ENCODE measurements at regions not wholly inside any gene's neighbourhood (a gene's known extent, or its start where the extent isn't known, plus 50 kb on each side); places are given as distances from the start of the nearest gene placed in this dataset.
"Not testable (repeated sequence)": the region's sequence is repeated elsewhere in the genome, so short reads cannot be mapped to it uniquely, and the experiment has no call there.

DNA sequence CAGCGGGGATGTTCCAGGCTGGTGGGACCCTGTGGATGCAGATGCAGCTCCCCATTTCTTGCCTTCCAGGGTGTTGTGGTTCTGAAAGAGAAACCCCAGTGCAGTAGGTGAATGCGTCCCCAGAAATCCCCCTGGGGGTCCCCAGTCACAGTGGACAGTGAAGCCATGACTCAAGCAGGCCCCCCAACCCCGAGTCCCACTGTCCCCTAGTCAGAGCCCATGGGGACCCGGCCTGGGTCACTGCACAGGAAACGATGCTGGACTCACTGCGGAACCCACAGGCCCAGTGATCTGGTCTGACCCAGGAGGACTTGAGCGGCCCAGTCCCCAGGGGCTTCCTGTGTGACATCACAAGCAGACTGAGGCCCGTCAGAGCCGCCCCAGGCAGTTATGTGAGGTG, 341.4 kb downstream of the ADGRD1 start:
- not testable (repeated sequence) for H3K27ac ChIP-seq; H3K27me3 ChIP-seq (ENCODE audit: insufficient read depth, low read depth, severe bottlenecking); DNase-seq; H3K9me3 ChIP-seq (ENCODE audit: severe bottlenecking); H3K4me3 ChIP-seq (ENCODE audit: low read depth, low read length); H3K36me3 ChIP-seq

DNA sequence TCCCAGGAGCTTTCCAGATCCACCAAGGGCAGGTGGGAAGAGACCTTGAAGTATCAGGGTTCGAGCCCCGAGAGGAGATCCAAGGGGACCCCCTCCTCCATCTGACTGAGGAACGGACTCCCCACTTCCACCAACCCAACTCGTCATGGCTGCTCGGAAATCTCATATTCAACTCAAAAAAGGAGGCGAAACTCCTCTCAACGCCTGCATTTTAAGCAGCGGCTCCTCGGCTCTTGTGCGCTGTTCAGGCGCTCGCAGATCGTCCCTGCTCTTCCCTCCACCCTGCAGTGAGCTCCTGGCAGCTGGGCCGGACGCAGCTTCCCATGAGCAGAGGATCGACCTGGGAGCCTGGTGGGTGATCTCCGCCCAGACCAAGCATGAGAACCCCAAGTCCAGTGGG, 341.9 kb downstream of the ADGRD1 start:
- not testable (repeated sequence) for H3K9me3 ChIP-seq (ENCODE audit: severe bottlenecking); H3K4me3 ChIP-seq (ENCODE audit: low read depth, low read length); H3K36me3 ChIP-seq; H3K27me3 ChIP-seq (ENCODE audit: insufficient read depth, low read depth, severe bottlenecking); DNase-seq; H3K27ac ChIP-seq

DNA sequence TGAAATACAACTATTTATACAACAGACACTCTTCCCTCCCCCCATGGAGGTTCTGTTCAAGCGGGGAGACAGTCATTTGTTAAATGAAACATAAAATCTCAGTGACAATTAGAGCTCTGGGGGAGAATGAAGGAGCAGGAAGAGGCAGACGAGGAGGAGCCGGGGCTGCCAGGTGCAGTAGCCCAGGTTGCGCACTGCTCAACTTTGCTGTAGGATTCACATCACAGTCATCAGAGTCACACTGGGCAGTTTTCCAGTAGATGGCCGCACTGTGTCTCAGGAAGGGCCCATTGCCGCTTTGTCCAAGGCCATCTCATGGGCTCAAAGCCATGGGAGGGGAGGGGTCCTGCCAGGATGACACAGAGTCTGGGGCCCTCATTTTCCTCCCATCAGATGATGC, 342.4 kb downstream of the ADGRD1 start:
- H3K36me3 ChIP-seq; H3K27me3 ChIP-seq (ENCODE audit: insufficient read depth, low read depth, severe bottlenecking); H3K4me3 ChIP-seq (ENCODE audit: low read depth, low read length); H3K27ac ChIP-seq; H3K9me3 ChIP-seq (ENCODE audit: severe bottlenecking); DNase-seq: not testable (repeated sequence)

DNA sequence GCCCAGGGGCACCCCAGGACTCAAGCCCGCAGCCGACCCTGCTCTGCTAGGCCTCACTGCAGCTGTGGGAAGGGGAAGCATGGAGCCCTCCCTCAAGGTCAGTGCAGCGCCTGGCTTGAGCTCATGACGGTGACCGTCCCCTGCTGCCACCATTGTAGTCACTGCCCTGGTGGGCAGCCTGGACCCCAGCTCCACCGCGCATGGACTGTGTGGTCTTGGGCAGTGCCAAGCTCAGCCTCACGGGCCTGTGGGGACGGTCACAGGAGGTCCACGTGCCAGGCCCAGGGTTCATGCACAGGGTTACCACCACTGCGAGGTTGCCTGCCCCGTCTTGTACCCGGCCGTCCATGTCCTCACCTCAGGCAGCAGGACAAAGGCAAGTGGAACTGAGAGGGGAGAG, 342.9 kb downstream of the ADGRD1 start:
- H3K9me3 ChIP-seq (ENCODE audit: severe bottlenecking); H3K27ac ChIP-seq; H3K36me3 ChIP-seq; DNase-seq; H3K4me3 ChIP-seq (ENCODE audit: low read depth, low read length); H3K27me3 ChIP-seq (ENCODE audit: insufficient read depth, low read depth, severe bottlenecking): not testable (repeated sequence)

DNA sequence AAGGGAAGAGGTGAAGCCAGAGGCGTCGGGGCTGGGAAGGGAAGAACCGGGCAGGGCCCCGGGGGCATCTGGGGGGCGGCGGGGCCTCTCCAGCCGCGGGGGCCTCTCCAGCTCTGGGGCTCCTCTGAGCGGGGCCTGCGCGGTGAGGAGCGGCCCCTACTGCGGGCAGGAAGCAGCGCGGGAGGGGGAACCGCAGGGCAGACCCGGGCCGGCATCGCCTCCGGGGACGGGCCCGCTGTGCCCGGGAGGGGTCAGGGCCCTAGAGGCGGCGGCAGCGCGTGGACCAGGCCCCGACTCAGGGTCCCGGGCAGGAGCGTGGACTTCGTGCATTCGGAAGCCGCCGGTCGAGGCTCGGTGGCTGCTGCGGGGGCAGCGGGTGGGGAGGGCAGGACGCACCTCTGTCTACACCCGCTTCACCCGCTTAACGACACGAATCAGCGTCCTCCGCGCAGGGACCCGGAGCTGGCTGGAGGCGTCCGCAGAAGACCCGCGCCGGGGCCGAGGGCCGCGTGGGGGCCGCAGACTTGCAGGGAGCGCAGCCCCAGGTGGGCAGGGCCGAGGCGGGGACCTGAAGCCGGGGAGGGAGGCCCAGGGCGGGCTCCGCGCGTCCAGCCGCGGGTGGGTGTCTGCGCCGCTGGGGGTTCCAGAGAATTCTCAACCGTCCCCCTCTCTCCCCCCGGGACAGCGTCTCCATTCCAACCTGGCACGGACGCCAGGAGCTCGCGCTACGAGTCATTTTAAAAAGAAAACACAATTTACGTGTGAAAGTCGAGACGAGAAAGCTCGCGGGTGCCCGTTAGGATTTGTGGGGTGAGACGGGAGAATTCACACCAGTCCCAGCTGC, 345.0 kb downstream of the ADGRD1 start:
- DNase-seq; H3K27me3 ChIP-seq (ENCODE audit: insufficient read depth, low read depth, severe bottlenecking); H3K36me3 ChIP-seq; H3K27ac ChIP-seq; H3K9me3 ChIP-seq (ENCODE audit: severe bottlenecking); H3K4me3 ChIP-seq (ENCODE audit: low read depth, low read length): not testable (repeated sequence)

DNA sequence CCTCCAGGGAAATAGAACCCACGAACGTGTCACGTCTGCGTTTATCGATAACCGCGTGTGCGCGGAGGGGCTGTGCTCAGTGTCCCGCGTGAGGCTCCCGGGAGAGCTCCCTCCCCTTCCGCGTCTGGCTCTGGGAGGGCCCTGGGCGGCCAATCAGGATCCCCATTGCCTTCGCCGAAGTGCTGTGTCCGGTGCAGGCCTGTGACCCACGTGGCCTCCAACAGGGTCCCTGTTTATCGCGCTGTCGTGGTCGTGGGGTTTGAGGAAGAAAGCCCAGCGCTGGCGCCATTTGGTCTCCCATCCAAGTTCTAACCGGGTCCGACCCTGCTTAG, 345.6 kb downstream of the ADGRD1 start:
- H3K4me3 ChIP-seq (ENCODE audit: low read depth, low read length); DNase-seq: not testable (repeated sequence)

DNA sequence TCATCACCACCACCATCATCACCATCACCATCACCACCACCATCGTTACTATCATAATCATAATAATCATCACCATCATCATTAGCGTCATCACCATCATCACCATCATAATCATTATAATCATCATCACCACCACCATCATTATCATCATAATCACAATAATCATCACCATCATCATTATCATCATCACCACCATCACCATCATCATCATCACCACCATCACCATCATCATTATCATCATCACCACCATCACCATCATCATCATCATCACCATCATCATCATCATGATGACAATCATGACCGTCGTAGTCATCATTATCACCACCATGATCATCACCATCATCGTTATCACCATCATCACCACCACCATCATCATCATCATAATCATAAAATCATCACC, 349.9 kb downstream of the ADGRD1 start:
- not testable (repeated sequence) for H3K9me3 ChIP-seq (ENCODE audit: severe bottlenecking); H3K4me3 ChIP-seq (ENCODE audit: low read depth, low read length); H3K27ac ChIP-seq; DNase-seq; H3K36me3 ChIP-seq; H3K27me3 ChIP-seq (ENCODE audit: insufficient read depth, low read depth, severe bottlenecking)

More for the DNA sequence above, 345.6 kb downstream of the ADGRD1 start:
- not testable (repeated sequence) for H3K27ac ChIP-seq; H3K9me3 ChIP-seq (ENCODE audit: severe bottlenecking); H3K36me3 ChIP-seq; H3K27me3 ChIP-seq (ENCODE audit: insufficient read depth, low read depth, severe bottlenecking)

DNA sequence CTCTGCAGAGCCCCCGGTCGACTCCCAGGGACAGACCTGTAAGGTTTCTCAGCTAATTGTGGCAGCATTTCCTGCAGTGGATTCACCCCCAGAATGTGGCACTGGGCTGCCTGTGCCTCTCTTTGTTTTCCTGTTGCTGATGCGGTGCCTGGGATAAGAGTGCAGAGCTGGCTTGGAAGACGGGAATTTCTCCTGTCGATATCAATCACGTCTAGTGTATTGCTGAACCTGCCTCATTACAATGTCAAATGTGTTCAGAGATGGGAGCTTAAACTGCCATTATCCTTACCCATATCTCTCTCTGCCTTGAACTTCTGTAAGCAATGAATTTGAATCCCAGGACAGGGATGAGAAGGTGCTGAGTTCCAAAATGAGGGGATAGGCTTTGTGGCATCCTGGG, 350.9 kb downstream of the ADGRD1 start:
- not testable (repeated sequence) for DNase-seq; H3K36me3 ChIP-seq; H3K27ac ChIP-seq; H3K27me3 ChIP-seq (ENCODE audit: insufficient read depth, low read depth, severe bottlenecking); H3K4me3 ChIP-seq (ENCODE audit: low read depth, low read length); H3K9me3 ChIP-seq (ENCODE audit: severe bottlenecking)

DNA sequence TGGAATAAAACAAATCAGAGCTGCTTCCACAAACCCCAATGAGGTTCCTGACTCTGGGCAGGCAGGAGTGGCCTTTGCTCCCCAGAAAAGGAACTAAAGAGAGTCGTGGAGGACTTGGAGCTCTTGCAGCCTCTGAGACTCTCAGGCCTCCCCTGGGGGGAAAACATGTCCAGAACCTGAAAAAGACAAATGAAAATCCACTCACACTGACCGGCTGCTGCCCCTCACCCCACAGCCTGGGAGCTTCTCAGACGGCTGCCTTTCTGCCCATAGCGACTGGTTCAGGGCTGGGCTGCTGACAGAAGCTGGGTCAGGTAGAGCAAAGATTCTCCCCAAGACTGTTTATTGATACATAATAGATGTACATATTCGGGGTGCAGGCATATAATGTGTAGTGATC, 356.0 kb downstream of the ADGRD1 start:
- no peaks in the 10 kb centered on the region for H3K27me3 ChIP-seq (ENCODE audit: insufficient read depth, low read depth, severe bottlenecking)
- no peaks in the 10 kb centered on the region for H3K36me3 ChIP-seq
- H3K9me3 ChIP-seq (ENCODE audit: severe bottlenecking): no peaks in the 10 kb centered on the region
- no peak for DNase-seq
- H3K4me3 ChIP-seq (ENCODE audit: low read depth, low read length): no peak overlapping the region
- TF ChIP-seq, protein P1, sequence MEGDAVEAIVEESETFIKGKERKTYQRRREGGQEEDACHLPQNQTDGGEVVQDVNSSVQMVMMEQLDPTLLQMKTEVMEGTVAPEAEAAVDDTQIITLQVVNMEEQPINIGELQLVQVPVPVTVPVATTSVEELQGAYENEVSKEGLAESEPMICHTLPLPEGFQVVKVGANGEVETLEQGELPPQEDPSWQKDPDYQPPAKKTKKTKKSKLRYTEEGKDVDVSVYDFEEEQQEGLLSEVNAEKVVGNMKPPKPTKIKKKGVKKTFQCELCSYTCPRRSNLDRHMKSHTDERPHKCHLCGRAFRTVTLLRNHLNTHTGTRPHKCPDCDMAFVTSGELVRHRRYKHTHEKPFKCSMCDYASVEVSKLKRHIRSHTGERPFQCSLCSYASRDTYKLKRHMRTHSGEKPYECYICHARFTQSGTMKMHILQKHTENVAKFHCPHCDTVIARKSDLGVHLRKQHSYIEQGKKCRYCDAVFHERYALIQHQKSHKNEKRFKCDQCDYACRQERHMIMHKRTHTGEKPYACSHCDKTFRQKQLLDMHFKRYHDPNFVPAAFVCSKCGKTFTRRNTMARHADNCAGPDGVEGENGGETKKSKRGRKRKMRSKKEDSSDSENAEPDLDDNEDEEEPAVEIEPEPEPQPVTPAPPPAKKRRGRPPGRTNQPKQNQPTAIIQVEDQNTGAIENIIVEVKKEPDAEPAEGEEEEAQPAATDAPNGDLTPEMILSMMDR (IDR thresholded peaks at IDR 0.05; ENCODE audit: low read depth, low read length): no peak
- H3K27ac ChIP-seq: no peak overlapping the region

DNA sequence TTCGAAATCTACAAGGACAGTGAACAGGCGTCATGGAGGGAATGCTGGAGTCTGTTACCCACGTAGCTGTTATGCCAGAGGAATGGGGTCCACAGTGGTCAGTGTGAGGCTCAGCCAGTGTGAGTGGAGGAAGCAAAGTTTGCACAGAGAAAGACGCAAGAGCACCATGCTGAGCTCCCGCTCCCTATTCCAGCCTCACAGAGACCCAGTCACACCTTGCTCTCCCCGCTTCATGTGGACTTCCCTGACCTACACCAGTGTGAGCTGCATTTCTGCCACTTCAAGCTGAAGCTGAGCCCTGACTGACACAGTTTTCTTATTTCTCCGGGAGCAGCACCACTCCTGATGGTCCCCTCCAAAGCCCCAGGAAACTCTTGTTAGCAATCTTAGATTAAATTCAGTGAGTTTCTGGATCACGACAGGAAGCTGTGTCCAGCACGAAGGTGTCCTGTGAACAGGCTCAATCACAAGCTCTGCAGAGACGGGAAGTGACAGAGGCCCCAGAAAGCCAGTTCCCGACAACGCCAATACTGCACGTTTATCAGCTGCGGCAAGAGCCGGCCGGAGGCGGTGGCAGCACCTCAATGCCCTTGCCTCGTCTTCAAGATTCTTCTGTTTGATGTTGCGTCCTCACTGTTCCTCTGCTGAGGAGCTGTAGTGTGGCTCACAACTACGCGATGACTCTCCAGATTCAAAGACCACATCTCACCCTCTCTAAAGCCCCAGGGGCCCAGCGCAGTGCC, 356.7 kb downstream of the ADGRD1 start:
- not testable (repeated sequence) for H3K36me3 ChIP-seq; H3K9me3 ChIP-seq (ENCODE audit: severe bottlenecking); H3K27me3 ChIP-seq (ENCODE audit: insufficient read depth, low read depth, severe bottlenecking); H3K27ac ChIP-seq; H3K4me3 ChIP-seq (ENCODE audit: low read depth, low read length); DNase-seq

DNA sequence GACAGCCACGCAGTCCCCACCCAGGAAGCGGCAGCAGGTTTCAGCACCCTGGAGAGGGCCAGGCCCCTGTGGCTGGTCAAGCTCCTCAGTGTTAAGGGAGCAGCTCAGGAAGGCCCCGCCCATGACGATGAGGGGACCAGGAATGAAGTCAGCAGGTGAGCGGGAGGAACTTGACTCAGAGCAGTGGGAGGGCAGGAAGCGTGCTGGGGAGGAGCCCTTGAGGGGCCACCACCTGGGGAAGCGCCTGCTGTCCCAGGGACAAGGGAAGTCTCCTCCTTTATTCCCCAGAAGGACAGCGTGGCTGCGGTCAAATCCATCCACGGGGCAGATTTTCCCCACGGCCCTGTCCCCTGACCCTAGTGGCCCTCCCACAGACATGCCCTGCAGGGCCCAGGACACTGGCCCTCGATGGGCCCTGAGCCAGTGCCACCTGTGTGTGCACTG, 357.6 kb downstream of the ADGRD1 start:
- H3K4me3 ChIP-seq (ENCODE audit: low read depth, low read length); H3K36me3 ChIP-seq; DNase-seq; H3K9me3 ChIP-seq (ENCODE audit: severe bottlenecking); H3K27me3 ChIP-seq (ENCODE audit: insufficient read depth, low read depth, severe bottlenecking); H3K27ac ChIP-seq: not testable (repeated sequence)
